ENCODE measurements at regions not wholly inside any gene's neighbourhood (a gene's known extent, or its start where the extent isn't known, plus 50 kb on each side); places are given as distances from the start of the nearest gene placed in this dataset.

GRCh38 chr11:109986488-109986887 lies 106.7 kb upstream of the ZC3H12C start:
- H3K27me3 ChIP-seq (ENCODE audit: insufficient read depth, low read depth), result no peaks in the 10 kb centered on the region
- no TSS peak for BruUV-seq (replicated peaks)
- no peaks in the 10 kb centered on the region for H3K4me1 ChIP-seq (replicated peaks; ENCODE audit: insufficient read depth)
- no peaks in the 10 kb centered on the region for H4K20me1 ChIP-seq (ENCODE audit: insufficient read depth)
- no peak overlapping the region for H3K4me2 ChIP-seq
- no peak overlapping the region for H3K4me3 ChIP-seq
- H3K79me2 ChIP-seq (ENCODE audit: low read depth), result no peaks in the 10 kb centered on the region
- TF ChIP-seq CTCF (conservative IDR thresholded peaks at IDR 0.05) (no peak), EZH2 (IDR thresholded peaks at IDR 0.05; ENCODE audit: low read depth) (no peak)
- ChIA-PET POLR2A (ENCODE audit: unreplicated experiment) (no interaction called here), CTCF (no interaction called here)
- H3K36me3 ChIP-seq (ENCODE audit: low read depth), result no peaks in the 10 kb centered on the region
- no peaks in the 10 kb centered on the region for H3K9me2 ChIP-seq (ENCODE audit: insufficient read depth)
- DNase-seq, result no peak
- no peak overlapping the region for H2AFZ ChIP-seq
- intact Hi-C loops (cut with micrococcal nuclease; ENCODE audit: unreplicated experiment), result no loop called here
- no peaks in the 10 kb centered on the region for H3K9me3 ChIP-seq (ENCODE audit: insufficient read depth, low read depth)
- H3F3A ChIP-seq (ENCODE audit: insufficient read depth, low read depth), result no peaks in the 10 kb centered on the region
- no peak overlapping the region for H3K27ac ChIP-seq

GRCh38 chr11:109991835-109992234 lies 101.4 kb upstream of the ZC3H12C start:
- CTCF ChIA-PET, result no interaction called here
- Histone ChIP-seq H3K36me3 (ENCODE audit: low read depth) (no peaks in the 10 kb centered on the region), H3K4me2 (no peak overlapping the region), H3K9me2 (ENCODE audit: insufficient read depth) (no peaks in the 10 kb centered on the region), H3K9me3 (ENCODE audit: insufficient read depth, low read depth) (no peaks in the 10 kb centered on the region), H3K4me3 (no peak overlapping the region), H3K27ac (no peak overlapping the region), H3K4me1 (replicated peaks; ENCODE audit: insufficient read depth) (0 out of 2 replicates have a peak, but pooled peaks cover 6% of the 10 kb centered on the region), H3K79me2 (ENCODE audit: low read depth) (no peaks in the 10 kb centered on the region), H2AFZ (no peak overlapping the region), H3F3A (ENCODE audit: insufficient read depth, low read depth) (no peaks in the 10 kb centered on the region), H4K20me1 (ENCODE audit: insufficient read depth) (no peaks in the 10 kb centered on the region), H3K27me3 (ENCODE audit: insufficient read depth, low read depth) (no peaks in the 10 kb centered on the region)
- POLR2A ChIA-PET (ENCODE audit: unreplicated experiment), result no interaction called here
- no TSS peak for BruUV-seq (replicated peaks)
- intact Hi-C loops (cut with micrococcal nuclease; ENCODE audit: unreplicated experiment), result no loop called here
- TF ChIP-seq EZH2 (IDR thresholded peaks at IDR 0.05; ENCODE audit: low read depth), result no peak
- no peak for TF ChIP-seq CTCF (conservative IDR thresholded peaks at IDR 0.05)
- DNase-seq, result no peak

GRCh38 chr11:109993786-109994185 lies 99.4 kb upstream of the ZC3H12C start:
- no peak overlapping the region for H3K27ac ChIP-seq
- no peaks in the 10 kb centered on the region for H3K79me2 ChIP-seq (ENCODE audit: low read depth)
- 0 out of 2 replicates have a peak, but pooled peaks cover 6% of the 10 kb centered on the region for H3K4me1 ChIP-seq (replicated peaks; ENCODE audit: insufficient read depth)
- H2AFZ ChIP-seq, result no peak overlapping the region
- H3K4me2 ChIP-seq, result no peak overlapping the region
- ChIA-PET CTCF (no interaction called here), POLR2A (ENCODE audit: unreplicated experiment) (no interaction called here)
- TF ChIP-seq CTCF (conservative IDR thresholded peaks at IDR 0.05) (no peak), EZH2 (IDR thresholded peaks at IDR 0.05; ENCODE audit: low read depth) (no peak)
- DNase-seq, result peak in 1 of 2 experiments; percentile 34
- H3K9me2 ChIP-seq (ENCODE audit: insufficient read depth), result no peaks in the 10 kb centered on the region
- no peak overlapping the region for H3K4me3 ChIP-seq
- no peaks in the 10 kb centered on the region for H4K20me1 ChIP-seq (ENCODE audit: insufficient read depth)
- intact Hi-C loops (cut with micrococcal nuclease; ENCODE audit: unreplicated experiment), result no loop called here
- H3K36me3 ChIP-seq (ENCODE audit: low read depth), result no peaks in the 10 kb centered on the region
- BruUV-seq (replicated peaks), result no TSS peak
- no peaks in the 10 kb centered on the region for H3K27me3 ChIP-seq (ENCODE audit: insufficient read depth, low read depth)
- no peaks in the 10 kb centered on the region for H3F3A ChIP-seq (ENCODE audit: insufficient read depth, low read depth)
- no peaks in the 10 kb centered on the region for H3K9me3 ChIP-seq (ENCODE audit: insufficient read depth, low read depth)

Measured in PC-9 (cell line).